Right lobe of liver (tissue), 4 donors: ENCODE measurements at regions not wholly inside any gene's neighbourhood (a gene's known extent, or its start where the extent isn't known, plus 50 kb on each side); places are given as distances from the start of the nearest gene placed in this dataset.

Experiments
- CTCF ChIP-seq, 4 donors: fragments of 200-600 bp in 3 of 4; fragments of 450-650 bp in 1 of 4; IDR thresholded peaks; one replicate each; pipeline versions ENCODE4 v1.5.1 to v1.8.0; 2016 to 2022; ENCODE audit warnings: antibody characterized with exemption in 4 of 4, mild to moderate bottlenecking in 2 of 4
- POLR2A ChIP-seq: fragments of 450-650 bp; IDR thresholded peaks from one replicate; pipeline ENCODE4 v1.6.1; 2017; ENCODE audit warnings: antibody characterized with exemption, mild to moderate bottlenecking
- donor health status: DM: no; HTN: no; CAD: no.
- donor health status: DM: no; HTN: no; CAD: no.
- donor health status: DM: no; HTN: yes; CAD: no.

DNA sequence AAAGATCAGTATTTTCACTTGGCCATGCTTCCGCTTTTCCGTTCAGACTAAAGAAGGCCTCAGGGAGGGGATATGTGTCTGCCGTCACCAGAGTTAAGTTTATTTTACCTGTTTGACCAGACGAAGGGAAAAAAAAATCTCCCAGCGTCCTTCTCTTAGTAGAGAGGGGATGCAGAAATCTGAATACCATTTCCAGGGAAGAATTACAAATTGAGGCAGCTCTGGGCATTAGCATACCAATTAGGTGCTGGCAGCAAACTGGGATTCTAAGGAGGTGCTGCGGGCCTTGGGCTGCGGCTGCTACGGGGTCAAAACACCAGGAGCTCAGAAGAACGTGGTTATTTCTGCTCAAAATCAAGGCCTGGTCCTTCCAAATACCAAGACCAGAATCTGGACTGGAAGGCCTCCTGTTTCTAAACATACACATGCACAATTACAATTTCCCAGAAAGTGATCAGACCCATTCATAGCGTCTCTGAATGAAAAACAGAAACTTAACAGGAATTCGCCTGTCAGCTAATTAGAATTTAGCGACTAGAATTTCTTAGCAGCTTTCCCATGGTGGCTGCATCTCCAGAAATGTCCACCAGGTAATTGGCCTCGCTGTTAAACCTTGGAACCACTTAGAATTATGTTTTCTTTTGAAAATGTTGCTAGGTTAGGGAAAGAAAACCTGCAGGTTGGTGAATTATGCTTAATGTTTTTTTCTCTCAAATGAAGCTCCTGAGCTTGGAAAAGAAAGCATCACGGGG lies 617.0 kb downstream of the VRK1 start:
- TF ChIP-seq CTCF (IDR thresholded peaks at IDR 0.05) (no peak), POLR2A (no peak)
